HEK293 (cell line): ENCODE measurements at regions not wholly inside any gene's neighbourhood (a gene's known extent, or its start where the extent isn't known, plus 50 kb on each side); places are given as distances from the start of the nearest gene placed in this dataset.
A peak's percentile ranks its signal among the peaks of the same experiment; 100 is the strongest.

Experiments
- CTCF ChIA-PET: fragments of 350-600 bp; formaldehyde crosslinking; extraction: SDS; loops from one replicate; lab custom pipeline; 2021; ENCODE audit warnings: antibody characterized with exemption; lab: Yijun Ruan, JAX
- POLR2A ChIA-PET: fragments of 300-600 bp; formaldehyde crosslinking; extraction: SDS; loops from one replicate; lab custom pipeline; 2020; ENCODE audit warnings: antibody characterized with exemption, inconsistent platforms; lab: Yijun Ruan, JAX
- H3K27ac ChIP-seq: fragments of 200-500 bp; sonication (Bioruptor generic); 2 replicates; pipeline ENCODE4 v1.5.1; 2014; ENCODE audit warnings: low read depth, low read length, control low read depth, inconsistent platforms; ENCODE audit errors: extremely low read depth
- H3K36me3 ChIP-seq, 2 experiments: fragments of 200-500 bp in 1 of 2; sonication (Bioruptor generic) in 1 of 2; 1 replicate in 1 of 2; 2 replicates in 1 of 2; pipeline ENCODE4 v1.5.1; 2014 to 2017; ENCODE audit warnings: inconsistent platforms in 2 of 2, low read length in 2 of 2; ENCODE audit not compliant: control insufficient read depth in 2 of 2, insufficient read depth in 1 of 2
- H3K4me1 ChIP-seq: fragments of 200-500 bp; sonication (Bioruptor generic); 2 replicates; pipeline ENCODE4 v1.5.1; 2014; ENCODE audit warnings: mild to moderate bottlenecking, low read length, inconsistent platforms; ENCODE audit not compliant: control insufficient read depth, insufficient read depth
- H3K4me3 ChIP-seq: 2 replicates; pipeline ENCODE4 v1.5.1; 2011; ENCODE audit warnings: low read depth, mild to moderate bottlenecking, control low read depth, low read length, moderate library complexity
- H3K9me3 ChIP-seq: fragments of 200-500 bp; sonication (Bioruptor generic); 2 replicates; pipeline ENCODE4 v1.5.1; 2014; ENCODE audit warnings: low read depth, low read length, inconsistent platforms; ENCODE audit not compliant: control insufficient read depth, insufficient read depth
- BCL11B ChIP-seq: fragments of 450-650 bp; formaldehyde crosslinking; IDR thresholded peaks from 2 replicates; pipeline ENCODE4 v1.5.1; 2016; ENCODE audit warnings: low read depth, missing biosample characterization, missing genetic modification characterization
- FEZF1 ChIP-seq: fragments of 450-650 bp; formaldehyde crosslinking; IDR thresholded peaks from 2 replicates; pipeline ENCODE4 v1.5.1; 2016; ENCODE audit warnings: missing biosample characterization, missing genetic modification characterization
- KLF17 ChIP-seq: fragments of 450-650 bp; formaldehyde crosslinking; IDR thresholded peaks from 2 replicates; pipeline ENCODE4 v1.5.1; 2016; ENCODE audit warnings: missing biosample characterization, missing genetic modification characterization
- OSR2 ChIP-seq: fragments of 450-650 bp; formaldehyde crosslinking; IDR thresholded peaks from 2 replicates; pipeline ENCODE4 v1.5.1; 2016; ENCODE audit warnings: missing biosample characterization, missing genetic modification characterization
- PRDM4 ChIP-seq: fragments of 450-650 bp; formaldehyde crosslinking; IDR thresholded peaks from 2 replicates; pipeline ENCODE4 v1.5.1; 2017; ENCODE audit warnings: missing biosample characterization, missing genetic modification characterization
- REPIN1 ChIP-seq: fragments of 450-650 bp; formaldehyde crosslinking; IDR thresholded peaks from 2 replicates; pipeline ENCODE4 v1.5.1; 2017; ENCODE audit warnings: missing biosample characterization, missing genetic modification characterization, low read depth
- REST ChIP-seq: fragments of 450-650 bp; formaldehyde crosslinking; IDR thresholded peaks from 2 replicates; pipeline ENCODE4 v1.5.1; 2016; ENCODE audit warnings: missing biosample characterization, missing genetic modification characterization
- SCRT1 ChIP-seq: fragments of 450-650 bp; formaldehyde crosslinking; IDR thresholded peaks from 2 replicates; pipeline ENCODE4 v1.5.1; 2016; ENCODE audit warnings: missing biosample characterization, missing genetic modification characterization, borderline replicate concordance
- SCRT2 ChIP-seq: fragments of 450-650 bp; formaldehyde crosslinking; IDR thresholded peaks from 2 replicates; pipeline ENCODE4 v1.5.1; 2016; ENCODE audit warnings: missing biosample characterization, missing genetic modification characterization
- SP7 ChIP-seq: fragments of 450-650 bp; formaldehyde crosslinking; IDR thresholded peaks from 2 replicates; pipeline ENCODE4 v1.5.1; 2016; ENCODE audit warnings: missing biosample characterization, missing genetic modification characterization
- ZBTB17 ChIP-seq: fragments of 450-650 bp; formaldehyde crosslinking; IDR thresholded peaks from 2 replicates; pipeline ENCODE4 v1.5.1; 2016; ENCODE audit warnings: missing biosample characterization, missing genetic modification characterization
- ZBTB20 ChIP-seq: fragments of 450-650 bp; formaldehyde crosslinking; IDR thresholded peaks from 2 replicates; pipeline ENCODE4 v1.5.1; 2016; ENCODE audit warnings: missing biosample characterization, missing genetic modification characterization
- ZBTB7A ChIP-seq: fragments of 450-650 bp; formaldehyde crosslinking; IDR thresholded peaks from 2 replicates; pipeline ENCODE4 v1.5.1; 2016; ENCODE audit warnings: low read depth, missing biosample characterization, missing genetic modification characterization
- ZNF133 ChIP-seq: fragments of 450-650 bp; formaldehyde crosslinking; IDR thresholded peaks from 2 replicates; pipeline ENCODE4 v1.5.1; 2016; ENCODE audit warnings: missing biosample characterization, missing genetic modification characterization
- ZNF175 ChIP-seq: fragments of 450-650 bp; formaldehyde crosslinking; IDR thresholded peaks from 2 replicates; pipeline ENCODE4 v1.5.1; 2016; ENCODE audit warnings: missing biosample characterization, missing genetic modification characterization
- ZNF202 ChIP-seq: fragments of 450-650 bp; formaldehyde crosslinking; IDR thresholded peaks from 2 replicates; pipeline ENCODE4 v1.5.1; 2016; ENCODE audit warnings: missing biosample characterization, missing genetic modification characterization, borderline replicate concordance
- ZNF488 ChIP-seq: fragments of 450-650 bp; formaldehyde crosslinking; IDR thresholded peaks from 2 replicates; pipeline ENCODE4 v1.5.1; 2016; ENCODE audit warnings: missing biosample characterization, missing genetic modification characterization
- ZNF544 ChIP-seq: fragments of 450-650 bp; formaldehyde crosslinking; IDR thresholded peaks from 2 replicates; pipeline ENCODE4 v1.5.0; 2017; ENCODE audit warnings: missing biosample characterization, missing genetic modification characterization
- ZNF670 ChIP-seq: fragments of 450-650 bp; formaldehyde crosslinking; IDR thresholded peaks from 2 replicates; pipeline ENCODE4 v1.5.1; 2016; ENCODE audit warnings: missing biosample characterization, missing genetic modification characterization, low read depth
- ZNF843 ChIP-seq: fragments of 450-650 bp; formaldehyde crosslinking; IDR thresholded peaks from 2 replicates; pipeline ENCODE4 v1.5.1; 2016; ENCODE audit warnings: missing biosample characterization, missing genetic modification characterization
- ZSCAN4 ChIP-seq: fragments of 450-650 bp; formaldehyde crosslinking; IDR thresholded peaks from 2 replicates; pipeline ENCODE4 v1.5.1; 2017; ENCODE audit warnings: missing biosample characterization, missing genetic modification characterization

- no peaks in the 10 kb centered on the region for H3K9me3 ChIP-seq
- H3K27ac ChIP-seq = no peak overlapping the region
- H3K4me1 ChIP-seq = peaks cover 8% of the 10 kb centered on the region
- POLR2A ChIA-PET = no interaction called here
- no peak overlapping the region for H3K4me3 ChIP-seq
- TF ChIP-seq ZNF670 (tag by site-specific recombination) = no peak
- TF ChIP-seq ZNF175 (tag by site-specific recombination) = no peak
- no peak for TF ChIP-seq ZNF843 (tag by site-specific recombination)
- no peak for TF ChIP-seq BCL11B (tag by site-specific recombination)
- TF ChIP-seq REPIN1 (tag by site-specific recombination) = no peak
- no peak for TF ChIP-seq PRDM4 (tag by site-specific recombination)
- TF ChIP-seq SCRT1 = no peak
- TF ChIP-seq ZSCAN4 (tag by site-specific recombination) = no peak
- no peak for TF ChIP-seq ZNF544 (tag by site-specific recombination)
- no peak for TF ChIP-seq SP7 (tag by site-specific recombination)
- no peak for TF ChIP-seq ZNF488
- no peak for TF ChIP-seq ZBTB20 (tag by site-specific recombination)
- TF ChIP-seq REST (tag by site-specific recombination) = no peak
- no peak for TF ChIP-seq ZBTB17 (tag by site-specific recombination)
- no peak for TF ChIP-seq ZNF202 (tag by site-specific recombination)
- TF ChIP-seq SCRT2 (tag by site-specific recombination) = no peak
- TF ChIP-seq ZBTB7A (tag by site-specific recombination) = no peak
- TF ChIP-seq, all 188 proteins: peak for 0
- CTCF ChIA-PET = interaction anchor here (0.6 kb wide), 1 partner anchor 18 kb away, joined by 3 read pairs; no protein-coding TSS in a partner anchor
- H3K36me3 ChIP-seq = no peaks in the 10 kb centered on the region
Measured at GRCh38 chr17:70338946-70339354, 169.6 kb downstream of the KCNJ2 start.

- Histone ChIP-seq H3K36me3 (no peaks in the 10 kb centered on the region), H3K27ac (no peak overlapping the region), H3K9me3 (no peaks in the 10 kb centered on the region), H3K4me1 (peaks cover 11% of the 10 kb centered on the region), H3K4me3 (no peak overlapping the region)
- TF ChIP-seq ZNF133 (tag by site-specific recombination) = peak; percentile 77
- TF ChIP-seq OSR2 (tag by site-specific recombination) = no peak
- no peak for TF ChIP-seq KLF17 (tag by site-specific recombination)
- TF ChIP-seq FEZF1 (tag by site-specific recombination) = no peak
- ChIA-PET CTCF (no interaction called here), POLR2A (no interaction called here)
Measured at GRCh38 chr17:70343114-70343513, 173.8 kb downstream of the KCNJ2 start.
